Parathyroid adenoma (tissue), 2 donors: ENCODE measurements at regions not wholly inside any gene's neighbourhood (a gene's known extent, or its start where the extent isn't known, plus 50 kb on each side); places are given as distances from the start of the nearest gene placed in this dataset.

Source experiments
- H2AFZ ChIP-seq: fragments of 300-600 bp; sonication (generic); one replicate; pipeline ENCODE4 v1.7.0; 2017; ENCODE audit warnings: antibody characterized with exemption, mild to moderate bottlenecking
- H3K27ac ChIP-seq: fragments of 300-600 bp; sonication (generic); one replicate; pipeline ENCODE4 v1.7.0; 2017
- H3K27me3 ChIP-seq: fragments of 300-600 bp; sonication (generic); one replicate; pipeline ENCODE4 v1.7.0; 2017; ENCODE audit warnings: low read length; ENCODE audit not compliant: control insufficient read depth, insufficient read depth
- H3K36me3 ChIP-seq: fragments of 300-600 bp; sonication (generic); one replicate; pipeline ENCODE4 v1.7.0; 2017; ENCODE audit warnings: low read length; ENCODE audit not compliant: control insufficient read depth, insufficient read depth
- H3K4me1 ChIP-seq: fragments of 300-600 bp; sonication (generic); one replicate; pipeline ENCODE4 v1.7.0; 2017; ENCODE audit warnings: control low read depth
- H3K4me2 ChIP-seq: fragments of 300-600 bp; sonication (generic); one replicate; pipeline ENCODE4 v1.7.0; 2017; ENCODE audit warnings: low read length
- H3K4me3 ChIP-seq: fragments of 300-600 bp; sonication (generic); one replicate; pipeline ENCODE4 v1.7.0; 2017; ENCODE audit warnings: low read depth, low read length
- H3K79me2 ChIP-seq: fragments of 300-600 bp; sonication (generic); one replicate; pipeline ENCODE4 v1.7.0; 2017; ENCODE audit warnings: control low read depth
- H3K9ac ChIP-seq: fragments of 300-600 bp; sonication (generic); one replicate; pipeline ENCODE4 v1.7.0; 2017; ENCODE audit warnings: mild to moderate bottlenecking
- H3K9me3 ChIP-seq: fragments of 300-600 bp; sonication (generic); one replicate; pipeline ENCODE4 v1.7.0; 2017; ENCODE audit warnings: low read length; ENCODE audit not compliant: control insufficient read depth
- CTCF ChIP-seq: fragments of 300-600 bp; sonication (generic); IDR thresholded peaks from one replicate; pipeline ENCODE4 v1.7.0; 2017; ENCODE audit warnings: antibody characterized with exemption, mild to moderate bottlenecking
- donor health status: primary hyperparathyroidism.

GRCh38 chr2:58562276-58562675 lies 321.2 kb upstream of the FANCL start:
- no peak overlapping the region for H3K4me2 ChIP-seq
- H3K79me2 ChIP-seq = no peaks in the 10 kb centered on the region
- TF ChIP-seq CTCF = no peak
- no peak overlapping the region for H3K9ac ChIP-seq
- H3K27me3 ChIP-seq = no peaks in the 10 kb centered on the region
- no peak overlapping the region for H3K27ac ChIP-seq
- H3K9me3 ChIP-seq = no peaks in the 10 kb centered on the region
- no peak overlapping the region for H3K4me3 ChIP-seq
- H2AFZ ChIP-seq = no peak overlapping the region
- no peaks in the 10 kb centered on the region for H3K4me1 ChIP-seq
- no peaks in the 10 kb centered on the region for H3K36me3 ChIP-seq

- Histone ChIP-seq H3K27ac (no peak overlapping the region), H2AFZ (no peak overlapping the region), H3K4me3 (no peak overlapping the region)
Observed at GRCh38 chr2:58560531-58560930, 319.4 kb upstream of the FANCL start.

GRCh38 chr2:58558881-58559280 lies 317.8 kb upstream of the FANCL start:
- Histone ChIP-seq H3K4me2 (no peak overlapping the region), H2AFZ (no peak overlapping the region), H3K27ac (no peak overlapping the region), H3K4me3 (no peak overlapping the region), H3K4me1 (no peaks in the 10 kb centered on the region), H3K79me2 (no peaks in the 10 kb centered on the region), H3K9ac (no peak overlapping the region), H3K36me3 (no peaks in the 10 kb centered on the region), H3K9me3 (no peaks in the 10 kb centered on the region), H3K27me3 (no peaks in the 10 kb centered on the region)
- TF ChIP-seq CTCF = no peak

More at GRCh38 chr2:58560531-58560930, 319.4 kb upstream of the FANCL start:
- no peaks in the 10 kb centered on the region for H3K4me1 ChIP-seq
- H3K9me3 ChIP-seq = no peaks in the 10 kb centered on the region
- no peaks in the 10 kb centered on the region for H3K36me3 ChIP-seq
- no peak for TF ChIP-seq CTCF
- H3K79me2 ChIP-seq = no peaks in the 10 kb centered on the region
- H3K27me3 ChIP-seq = no peaks in the 10 kb centered on the region
- no peak overlapping the region for H3K9ac ChIP-seq
- no peak overlapping the region for H3K4me2 ChIP-seq

GRCh38 chr2:58557176-58557575 lies 316.1 kb upstream of the FANCL start:
- Histone ChIP-seq H3K9ac (no peak overlapping the region), H3K79me2 (no peaks in the 10 kb centered on the region), H3K9me3 (no peaks in the 10 kb centered on the region), H3K27ac (no peak overlapping the region), H3K27me3 (no peaks in the 10 kb centered on the region), H3K4me1 (no peaks in the 10 kb centered on the region), H2AFZ (no peak overlapping the region), H3K4me3 (no peak overlapping the region), H3K4me2 (no peak overlapping the region), H3K36me3 (no peaks in the 10 kb centered on the region)
- no peak for TF ChIP-seq CTCF

GRCh38 chr2:58553937-58554336 lies 312.8 kb upstream of the FANCL start:
- Histone ChIP-seq H3K36me3 (no peaks in the 10 kb centered on the region), H3K27me3 (no peaks in the 10 kb centered on the region), H3K4me1 (no peaks in the 10 kb centered on the region), H3K27ac (no peak overlapping the region), H3K4me3 (no peak overlapping the region), H3K9ac (no peak overlapping the region), H3K79me2 (no peaks in the 10 kb centered on the region), H2AFZ (no peak overlapping the region), H3K4me2 (no peak overlapping the region), H3K9me3 (no peaks in the 10 kb centered on the region)
- no peak for TF ChIP-seq CTCF
